ENCODE measurements at regions not wholly inside any gene's neighbourhood (a gene's known extent, or its start where the extent isn't known, plus 50 kb on each side); places are given as distances from the start of the nearest gene placed in this dataset.

DNA sequence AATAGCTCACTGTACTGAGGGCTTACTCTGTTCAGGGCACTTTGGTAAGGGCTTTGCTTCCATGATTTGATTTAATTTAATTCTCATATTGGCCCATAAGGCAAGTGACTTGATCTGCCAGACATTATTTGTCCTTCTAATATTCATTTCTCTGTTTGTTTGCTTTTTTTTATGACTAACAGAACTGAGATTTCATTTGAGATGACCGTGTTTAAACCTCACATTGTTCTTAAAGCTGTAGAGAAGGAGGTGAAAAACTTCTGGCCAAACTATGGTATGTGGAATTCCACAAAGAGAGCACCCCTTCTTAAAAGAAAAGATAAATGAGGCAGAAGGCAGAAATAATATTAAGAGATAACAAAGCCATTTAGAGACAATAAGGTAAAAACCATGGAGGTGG, 775.6 kb upstream of the ACO1 start:
- ATAC-seq (no peak), DNase-seq (no peak)
- H3K4me1 ChIP-seq: no peaks in the 10 kb centered on the region
- no peaks in the 10 kb centered on the region for H3K27me3 ChIP-seq
- TF ChIP-seq CTCF (IDR thresholded peaks at IDR 0.05): no peak
- H3K36me3 ChIP-seq: no peaks in the 10 kb centered on the region
- intact Hi-C loops (cut with DNase I): no loop called here
- no peak overlapping the region for H3K4me3 ChIP-seq
- H3K27ac ChIP-seq: no peak overlapping the region
- no peaks in the 10 kb centered on the region for H3K9me3 ChIP-seq

- TF ChIP-seq CTCF (IDR thresholded peaks at IDR 0.05): no peak
- Histone ChIP-seq H3K27ac (no peak overlapping the region), H3K36me3 (no peaks in the 10 kb centered on the region), H3K27me3 (no peaks in the 10 kb centered on the region), H3K4me3 (no peak overlapping the region), H3K4me1 (no peaks in the 10 kb centered on the region), H3K9me3 (no peaks in the 10 kb centered on the region)
- intact Hi-C loops (cut with DNase I): no loop called here
- DNase-seq (no peak), ATAC-seq (no peak)
Observed at GRCh38 chr9:31612336-31613030, 772.0 kb upstream of the ACO1 start.

DNA sequence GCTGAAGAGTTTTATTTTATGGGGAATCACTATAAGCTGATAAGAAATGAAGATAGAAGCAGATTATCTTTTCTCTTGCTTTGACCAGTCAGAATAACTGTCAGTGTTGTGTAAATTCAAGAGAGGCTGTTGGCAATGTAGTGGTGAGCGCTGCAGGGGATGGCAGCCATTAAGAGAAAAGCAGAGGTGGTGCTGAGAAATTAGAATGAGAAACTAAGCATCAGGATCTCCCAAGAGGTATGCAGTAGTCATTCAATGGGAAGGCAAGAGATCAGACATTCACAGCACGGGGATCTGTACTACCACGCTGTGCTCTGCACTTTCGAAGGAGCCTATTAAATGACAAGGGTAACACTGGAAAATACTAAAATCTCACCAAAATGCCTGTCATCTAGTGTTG, 768.5 kb upstream of the ACO1 start:
- Histone ChIP-seq H3K36me3 (no peaks in the 10 kb centered on the region), H3K27me3 (no peaks in the 10 kb centered on the region), H3K9me3 (no peaks in the 10 kb centered on the region), H3K4me1 (no peaks in the 10 kb centered on the region), H3K4me3 (no peak overlapping the region), H3K27ac (no peak overlapping the region)
- no peak for DNase-seq
- no peak for ATAC-seq
- TF ChIP-seq CTCF (IDR thresholded peaks at IDR 0.05): no peak
- intact Hi-C loops (cut with DNase I): no loop called here

GRCh38 chr9:31623511-31623910, 760.9 kb upstream of the ACO1 start:
- intact Hi-C loops (cut with DNase I): no loop called here
- TF ChIP-seq CTCF (IDR thresholded peaks at IDR 0.05): no peak
- no peak overlapping the region for H3K4me3 ChIP-seq
- ATAC-seq (no peak), DNase-seq (no peak)
- H3K4me1 ChIP-seq: no peaks in the 10 kb centered on the region
- peaks cover 0 to 4% of the 10 kb centered on the region in 2 donors for H3K9me3 ChIP-seq
- H3K27me3 ChIP-seq: no peaks in the 10 kb centered on the region
- no peaks in the 10 kb centered on the region for H3K36me3 ChIP-seq
- no peak overlapping the region for H3K27ac ChIP-seq

GRCh38 chr9:31629292-31629691, 755.2 kb upstream of the ACO1 start:
- Histone ChIP-seq H3K27me3 (no peaks in the 10 kb centered on the region), H3K4me3 (no peak overlapping the region), H3K36me3 (no peaks in the 10 kb centered on the region), H3K4me1 (no peaks in the 10 kb centered on the region), H3K27ac (no peak overlapping the region), H3K9me3 (peaks cover 0 to 4% of the 10 kb centered on the region in 2 donors)
- ATAC-seq: no peak
- no peak for TF ChIP-seq CTCF (IDR thresholded peaks at IDR 0.05)
- DNase-seq: no peak
- intact Hi-C loops (cut with DNase I): no loop called here
